ENCODE measurements at regions not wholly inside any gene's neighbourhood (a gene's known extent, or its start where the extent isn't known, plus 50 kb on each side); places are given as distances from the start of the nearest gene placed in this dataset.

DNA sequence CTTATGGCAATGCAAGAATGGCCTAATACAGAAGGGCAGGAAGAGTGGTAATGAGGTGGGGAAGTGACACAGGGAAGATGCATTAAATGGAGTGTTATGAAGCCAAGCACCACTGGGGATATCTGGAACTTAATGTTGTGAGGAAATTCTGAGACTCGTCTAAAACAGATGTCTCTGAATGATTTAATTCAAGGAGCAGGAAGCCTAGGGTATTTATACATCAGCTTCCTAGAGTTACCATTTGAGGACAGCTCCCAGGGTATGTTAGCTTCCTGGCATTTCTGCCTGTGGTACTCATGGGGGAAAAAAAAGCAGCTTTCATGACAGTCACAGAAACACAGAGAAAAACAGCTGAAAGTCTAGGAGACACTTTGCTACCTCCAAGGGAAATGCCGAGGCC lies 989.5 kb downstream of the CBLN2 start:
- Histone ChIP-seq H3K9ac (ENCODE audit: insufficient read depth, low read depth, low read length) (no peak overlapping the region), H2AFZ (ENCODE audit: low read length) (no peak overlapping the region), H3K4me3 (replicated peaks in 1 of 3; ENCODE audit: insufficient read depth in 1 of 3, low read depth in 2 of 3, low read length in 3 of 3) (no peak overlapping the region), H3K4me1 (ENCODE audit: insufficient read depth, low read length) (no peaks in the 10 kb centered on the region), H3K79me2 (ENCODE audit: insufficient read depth, low read length) (no peaks in the 10 kb centered on the region), H4K20me1 (ENCODE audit: insufficient read depth, low read length) (no peaks in the 10 kb centered on the region), H3K27me3 (ENCODE audit: control insufficient read depth in 1 of 2, insufficient read depth in 2 of 2, low read length in 2 of 2) (no peaks in the 10 kb centered on the region), H3K4me2 (ENCODE audit: low read depth, low read length) (no peak overlapping the region), H3K9me3 (ENCODE audit: low read length) (no peaks in the 10 kb centered on the region; the same call in 1 of the 2 replicates), H3K27ac (ENCODE audit: extremely low read length, insufficient read depth, low read length) (no peak overlapping the region), H3K36me3 (replicated peaks in 1 of 2; ENCODE audit: control insufficient read depth in 1 of 2, insufficient read depth in 2 of 2, low read length in 2 of 2) (no peaks in the 10 kb centered on the region)
- no peak for ATAC-seq
- FAIRE-seq = no peak
- 0% methylated on average over 2 of the region's 2 CpGs for WGBS (ENCODE audit: low lambda C conversion rate)
- TF ChIP-seq, protein P1, sequence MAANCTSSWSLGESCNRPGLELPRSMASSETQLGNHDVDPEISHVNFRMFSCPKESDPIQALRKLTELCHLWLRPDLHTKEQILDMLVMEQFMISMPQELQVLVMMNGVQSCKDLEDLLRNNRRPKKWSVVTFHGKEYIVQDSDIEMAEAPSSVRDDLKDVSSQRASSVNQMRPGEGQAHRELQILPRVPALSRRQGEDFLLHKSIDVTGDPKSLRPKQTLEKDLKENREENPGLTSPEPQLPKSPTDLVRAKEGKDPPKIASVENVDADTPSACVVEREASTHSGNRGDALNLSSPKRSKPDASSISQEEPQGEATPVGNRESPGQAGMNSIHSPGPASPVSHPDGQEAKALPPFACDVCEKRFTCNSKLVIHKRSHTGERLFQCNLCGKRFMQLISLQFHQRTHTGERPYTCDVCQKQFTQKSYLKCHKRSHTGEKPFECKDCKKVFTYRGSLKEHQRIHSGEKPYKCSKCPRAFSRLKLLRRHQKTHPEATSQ (CRISPR knock-in tag; IDR thresholded peaks at IDR 0.05; ENCODE audit: borderline replicate concordance) = no peak
- TF ChIP-seq GZF1 (CRISPR knock-in tag; IDR thresholded peaks at IDR 0.05) (no peak), CEBPG (CRISPR knock-in tag; IDR thresholded peaks at IDR 0.05) (no peak), TOPORS (CRISPR knock-in tag; IDR thresholded peaks at IDR 0.05) (no peak), ZNF232 (CRISPR knock-in tag; IDR thresholded peaks at IDR 0.05; ENCODE audit: borderline replicate concordance) (no peak)
- ChIA-PET POLR2A (no interaction called here), CTCF (ENCODE audit: low intra/inter-chr PET ratio, low total read pairs) (no interaction called here)
- no peak for DNase-seq (ENCODE audit: low spot score)
- intact Hi-C loops (cut with micrococcal nuclease; ENCODE audit: unreplicated experiment) (no loop called here), in situ Hi-C loops (cut with HindIII; ENCODE audit: extremely low pct_ligation_motif_present, low pct_unique_long_range_greater_than_20kb) (no loop called here)
- no TSS peak for BruUV-seq (replicated peaks)

DNA sequence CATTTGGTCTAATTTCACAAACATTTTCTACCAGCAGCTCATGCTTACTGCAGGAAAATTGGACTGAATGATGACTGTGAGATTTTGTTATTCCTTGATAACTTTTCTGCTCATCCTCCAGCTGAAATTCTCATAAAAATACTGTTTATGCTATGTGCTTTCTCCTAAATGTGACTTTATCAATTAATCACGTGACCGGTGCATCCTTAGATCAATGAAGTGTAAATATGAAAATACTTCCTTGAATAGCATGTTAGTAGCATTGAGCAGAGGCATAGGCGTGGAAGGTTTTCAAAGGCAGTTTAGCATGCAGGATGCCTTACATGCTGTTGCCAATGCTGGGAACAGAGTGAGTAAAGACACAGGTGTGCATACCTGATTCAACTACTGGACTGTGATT lies 1002.5 kb downstream of the CBLN2 start:
- Histone ChIP-seq H3K4me3 (replicated peaks in 1 of 3; ENCODE audit: insufficient read depth in 1 of 3, low read depth in 2 of 3, low read length in 3 of 3) (no peak overlapping the region), H3K4me2 (ENCODE audit: low read depth, low read length) (no peak overlapping the region), H3K9me3 (ENCODE audit: low read length) (peaks cover 9% of the 10 kb centered on the region; the same call in 1 of the 2 replicates), H3K4me1 (ENCODE audit: insufficient read depth, low read length) (no peaks in the 10 kb centered on the region), H2AFZ (ENCODE audit: low read length) (no peak overlapping the region), H3K9ac (ENCODE audit: insufficient read depth, low read depth, low read length) (no peak overlapping the region), H3K79me2 (ENCODE audit: insufficient read depth, low read length) (no peaks in the 10 kb centered on the region), H3K27ac (ENCODE audit: extremely low read length, insufficient read depth, low read length) (no peak overlapping the region), H4K20me1 (ENCODE audit: insufficient read depth, low read length) (no peaks in the 10 kb centered on the region), H3K27me3 (ENCODE audit: control insufficient read depth in 1 of 2, insufficient read depth in 2 of 2, low read length in 2 of 2) (no peaks in the 10 kb centered on the region), H3K36me3 (replicated peaks in 1 of 2; ENCODE audit: control insufficient read depth in 1 of 2, insufficient read depth in 2 of 2, low read length in 2 of 2) (no peaks in the 10 kb centered on the region)
- DNase-seq (ENCODE audit: low spot score) (no peak), ATAC-seq (no peak), FAIRE-seq (no peak)
- 19% methylated on average over 3 of the region's 3 CpGs for WGBS (ENCODE audit: low lambda C conversion rate)
- intact Hi-C loops (cut with micrococcal nuclease; ENCODE audit: unreplicated experiment) (no loop called here), in situ Hi-C loops (cut with HindIII; ENCODE audit: extremely low pct_ligation_motif_present, low pct_unique_long_range_greater_than_20kb) (no loop called here)
- BruUV-seq (replicated peaks) = no TSS peak
- TF ChIP-seq TBX3 (IDR thresholded peaks at IDR 0.05; ENCODE audit: borderline replicate concordance) (no peak), ZNF558 (CRISPR knock-in tag; IDR thresholded peaks at IDR 0.05; ENCODE audit: borderline replicate concordance) (no peak), HOXD1 (CRISPR knock-in tag; IDR thresholded peaks at IDR 0.05) (no peak), RAD51 (IDR thresholded peaks at IDR 0.05; ENCODE audit: borderline replicate concordance) (peak; percentile 77), U2AF2 (IDR thresholded peaks at IDR 0.05; ENCODE audit: low read depth, low read length) (no peak), NFIC (IDR thresholded peaks at IDR 0.05; ENCODE audit: low read length) (no peak), KMT2B (CRISPR knock-in tag; IDR thresholded peaks at IDR 0.05) (no peak), NONO (IDR thresholded peaks at IDR 0.05) (no peak), NONO (CRISPR knock-in tag; conservative IDR thresholded peaks at IDR 0.05) (no peak)
- CTCF ChIA-PET (ENCODE audit: low intra/inter-chr PET ratio, low total read pairs) = no interaction called here
- POLR2A ChIA-PET = no interaction called here

Measured in HepG2 (cell line).